BE2C (cell line): ENCODE measurements at regions not wholly inside any gene's neighbourhood (a gene's known extent, or its start where the extent isn't known, plus 50 kb on each side); places are given as distances from the start of the nearest gene placed in this dataset.

ENCODE experiments used
- DNase-seq: peaks from one replicate; pipeline ENCODE4 v3.0.0-alpha.2; 2020
- H3K27me3 ChIP-seq: fragments of 250-450 bp; sonication (Bioruptor Pico); 2 replicates; pipeline ENCODE4 v1.5.1; 2020; ENCODE audit warnings: mild to moderate bottlenecking
- H3K36me3 ChIP-seq: fragments of 250-450 bp; sonication (Bioruptor Pico); 2 replicates; pipeline ENCODE4 v1.5.1; 2020; ENCODE audit warnings: mild to moderate bottlenecking
- H3K4me1 ChIP-seq: fragments of 250-450 bp; sonication (Bioruptor Pico); 2 replicates; pipeline ENCODE4 v1.5.1; 2020
- H3K4me3 ChIP-seq: 2 replicates; pipeline ENCODE4 v1.5.1; 2011; ENCODE audit warnings: low read depth, low read length
- H3K9me3 ChIP-seq: fragments of 250-450 bp; sonication (Bioruptor Pico); 2 replicates; pipeline ENCODE4 v1.5.1; 2020
- CTCF ChIP-seq: IDR thresholded peaks from 2 replicates; pipeline ENCODE4 v1.5.1; 2012; ENCODE audit warnings: mild to moderate bottlenecking, low read depth, low read length

GRCh38 chr6:84618046-84618752 lies 146.2 kb downstream of the TBX18 start:
- Histone ChIP-seq H3K27me3 (no peaks in the 10 kb centered on the region), H3K4me1 (no peaks in the 10 kb centered on the region; the same call in 1 of the 2 replicates), H3K36me3 (no peaks in the 10 kb centered on the region), H3K4me3 (no peak overlapping the region), H3K9me3 (no peaks in the 10 kb centered on the region)
- TF ChIP-seq CTCF = no peak
- no peak for DNase-seq

- no peak for DNase-seq
- no peak for TF ChIP-seq CTCF
Observed at GRCh38 chr6:84615987-84616386, 148.4 kb downstream of the TBX18 start.

GRCh38 chr6:84615113-84615850 lies 149.1 kb downstream of the TBX18 start:
- no peak for DNase-seq
- Histone ChIP-seq H3K4me3 (no peak overlapping the region), H3K27me3 (no peaks in the 10 kb centered on the region), H3K9me3 (no peaks in the 10 kb centered on the region), H3K4me1 (no peaks in the 10 kb centered on the region; the same call in 1 of the 2 replicates), H3K36me3 (no peaks in the 10 kb centered on the region)
- no peak for TF ChIP-seq CTCF

More at GRCh38 chr6:84615987-84616386, 148.4 kb downstream of the TBX18 start:
- no peaks in the 10 kb centered on the region; the same call in 1 of the 2 replicates for H3K4me1 ChIP-seq
- H3K36me3 ChIP-seq = no peaks in the 10 kb centered on the region
- H3K4me3 ChIP-seq = no peak overlapping the region
- H3K27me3 ChIP-seq = no peaks in the 10 kb centered on the region
- no peaks in the 10 kb centered on the region for H3K9me3 ChIP-seq

GRCh38 chr6:84606860-84607259 lies 157.5 kb downstream of the TBX18 start:
- Histone ChIP-seq H3K9me3 (no peaks in the 10 kb centered on the region), H3K27me3 (no peaks in the 10 kb centered on the region), H3K4me3 (no peak overlapping the region), H3K4me1 (no peaks in the 10 kb centered on the region), H3K36me3 (no peaks in the 10 kb centered on the region)
- TF ChIP-seq CTCF = no peak
- no peak for DNase-seq

GRCh38 chr6:84605298-84605697 lies 159.1 kb downstream of the TBX18 start:
- no peaks in the 10 kb centered on the region for H3K4me1 ChIP-seq
- DNase-seq = no peak
- no peak overlapping the region for H3K4me3 ChIP-seq
- no peak for TF ChIP-seq CTCF
- no peaks in the 10 kb centered on the region for H3K36me3 ChIP-seq
- H3K27me3 ChIP-seq = no peaks in the 10 kb centered on the region
- no peaks in the 10 kb centered on the region for H3K9me3 ChIP-seq

GRCh38 chr6:84601366-84601765 lies 163.0 kb downstream of the TBX18 start:
- H3K27me3 ChIP-seq = no peaks in the 10 kb centered on the region
- H3K9me3 ChIP-seq = no peaks in the 10 kb centered on the region
- no peak for DNase-seq

More at GRCh38 chr6:84601366-84601765, 163.0 kb downstream of the TBX18 start:
- H3K36me3 ChIP-seq = no peaks in the 10 kb centered on the region
- no peak overlapping the region for H3K4me3 ChIP-seq
- H3K4me1 ChIP-seq = no peaks in the 10 kb centered on the region
- TF ChIP-seq CTCF = no peak
